ENCODE measurements at regions not wholly inside any gene's neighbourhood (a gene's known extent, or its start where the extent isn't known, plus 50 kb on each side); places are given as distances from the start of the nearest gene placed in this dataset.
A peak's percentile ranks its signal among the peaks of the same experiment; 100 is the strongest.

DNA sequence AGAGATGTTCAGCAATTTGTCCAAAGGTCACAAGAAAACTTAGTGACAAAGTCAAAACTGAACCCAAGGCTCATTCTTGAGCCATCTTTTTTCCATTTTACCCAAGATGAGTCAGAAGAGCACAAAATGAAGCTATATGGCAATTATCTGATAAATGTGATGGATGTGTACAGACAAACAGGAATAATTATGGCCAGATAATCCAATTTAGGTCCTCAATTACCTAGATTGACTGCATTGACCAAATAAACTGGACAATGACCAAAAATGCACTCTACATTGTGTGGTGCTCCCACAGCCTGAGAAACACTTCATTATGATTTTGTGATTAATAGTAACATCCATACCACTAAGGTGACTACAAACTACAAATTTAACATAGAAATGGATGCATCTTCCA, 1105.8 kb downstream of the IGSF11 start:
- no peak for DNase-seq

DNA sequence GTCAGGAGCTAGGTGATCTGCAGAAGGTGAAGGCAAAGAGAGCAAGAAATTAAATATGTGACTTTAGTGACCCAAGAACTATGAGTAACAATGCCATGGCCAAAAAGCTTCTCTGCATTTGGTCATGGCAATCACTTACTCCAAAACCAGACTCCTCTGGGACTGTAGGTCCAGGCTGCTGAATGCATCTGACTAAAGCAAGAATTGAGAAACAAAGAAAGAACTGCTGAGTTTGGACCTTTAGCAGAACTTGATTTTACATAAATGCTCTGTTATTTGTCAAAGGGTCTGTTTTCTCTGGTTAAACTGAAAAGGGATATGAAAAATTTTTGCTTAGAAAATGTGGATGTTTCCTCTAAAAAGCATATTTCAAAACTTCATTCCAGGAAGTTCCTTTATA, 1102.2 kb downstream of the IGSF11 start:
- DNase-seq, result no peak

DNA sequence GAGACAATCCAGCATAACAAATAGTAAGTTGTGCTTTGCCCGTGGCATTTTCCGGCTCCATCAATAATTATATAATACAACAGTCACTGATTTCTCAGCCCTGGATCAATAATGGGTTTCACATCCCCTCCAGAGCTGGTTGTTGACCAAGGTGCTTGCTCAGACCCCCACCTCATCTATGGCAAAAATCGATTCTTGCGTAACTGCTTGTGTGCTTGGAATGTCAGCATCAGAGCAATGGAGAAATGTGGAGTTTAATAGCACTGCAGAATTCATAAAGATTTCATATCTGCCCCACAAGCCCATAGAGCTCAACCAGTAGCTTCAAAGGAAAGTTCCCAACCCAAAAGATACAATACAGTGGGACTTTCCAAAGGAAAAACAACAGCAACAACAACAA, 1098.5 kb downstream of the IGSF11 start:
- DNase-seq, result no peak

DNA sequence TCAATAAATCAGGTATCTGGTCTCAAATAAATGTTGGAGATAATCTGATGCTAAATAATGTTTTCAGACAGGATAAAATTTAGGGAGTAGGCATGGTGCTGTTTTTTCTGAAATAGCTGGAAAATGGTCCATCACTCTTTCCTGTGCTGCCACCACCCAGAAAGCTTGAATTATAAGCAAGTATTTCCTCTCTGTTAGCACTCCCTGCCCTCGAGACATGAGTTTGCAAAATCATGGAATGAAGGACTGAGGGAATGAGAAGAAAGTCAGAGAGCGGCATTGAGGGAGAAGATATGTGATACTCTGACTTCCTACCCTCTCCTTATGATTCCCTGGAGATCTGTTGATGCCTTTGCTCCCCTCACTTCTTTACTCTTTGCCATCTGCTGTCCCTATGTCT, 1095.7 kb downstream of the IGSF11 start:
- no peak for DNase-seq

DNA sequence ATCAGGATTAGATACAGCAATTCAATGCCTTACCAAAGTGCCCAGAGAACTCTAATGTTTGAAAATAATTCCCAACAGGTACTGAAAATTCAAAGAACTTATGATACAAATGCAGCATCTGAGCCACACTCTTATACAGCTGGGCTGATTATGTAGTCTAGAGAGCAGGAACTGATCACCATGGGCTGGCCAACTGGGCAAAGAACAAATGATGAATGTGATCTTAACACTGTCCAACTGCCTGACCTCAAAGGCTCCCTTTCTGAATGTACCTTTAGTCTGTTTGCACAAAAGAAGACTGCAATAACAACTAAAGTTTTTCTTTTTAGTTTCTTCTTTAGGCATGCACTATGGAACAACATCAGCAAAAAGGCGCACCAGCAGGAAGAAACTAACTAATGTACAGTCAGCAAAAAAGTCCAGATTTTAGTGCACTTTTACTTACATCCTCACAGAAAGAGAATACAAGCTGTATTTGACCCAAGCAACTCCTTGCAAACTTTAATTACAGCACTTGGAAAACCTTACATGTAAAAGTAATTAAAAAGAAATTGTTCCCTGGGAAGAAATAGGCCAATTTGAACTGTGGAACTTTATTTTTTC, 1095.1 kb downstream of the IGSF11 start:
- DNase-seq, result no peak

DNA sequence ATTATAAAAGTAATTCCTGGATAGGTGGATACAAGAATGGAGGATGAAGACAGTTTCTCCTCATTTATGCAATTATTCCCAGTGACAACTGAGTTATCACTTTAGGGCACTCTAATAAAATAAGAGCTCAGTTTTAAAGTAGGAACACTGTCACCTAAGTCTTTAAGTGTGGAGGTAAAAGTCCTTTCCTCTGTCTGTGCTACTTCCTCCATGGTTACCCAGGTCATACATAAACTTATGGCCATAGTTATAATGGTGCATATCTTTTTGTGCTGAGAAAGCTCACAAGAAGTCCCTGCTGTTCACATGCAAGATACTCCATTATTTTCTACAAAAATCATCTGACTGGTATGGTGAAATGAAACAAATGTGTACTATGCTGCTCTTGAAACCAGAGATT, 1093.6 kb downstream of the IGSF11 start:
- DNase-seq, result no peak

DNA sequence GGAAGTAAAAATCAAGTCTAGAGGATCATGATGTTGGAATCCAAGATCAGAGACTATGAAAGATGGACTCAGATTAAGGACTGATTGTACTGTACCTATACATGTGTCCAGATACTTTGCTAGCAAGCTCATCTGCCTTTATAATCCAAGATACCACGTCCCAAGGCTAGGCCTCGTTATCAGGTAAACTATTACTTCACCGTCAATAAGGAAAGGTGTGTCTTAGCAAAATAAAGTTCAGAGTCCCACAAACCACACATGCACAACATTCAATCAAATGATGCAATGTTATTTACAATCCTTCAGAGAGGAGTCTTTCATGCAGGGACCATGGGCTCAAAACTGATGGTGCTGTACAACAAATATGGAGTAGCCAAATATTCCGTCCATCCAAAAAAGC, 1092.9 kb downstream of the IGSF11 start:
- no peak for DNase-seq

DNA sequence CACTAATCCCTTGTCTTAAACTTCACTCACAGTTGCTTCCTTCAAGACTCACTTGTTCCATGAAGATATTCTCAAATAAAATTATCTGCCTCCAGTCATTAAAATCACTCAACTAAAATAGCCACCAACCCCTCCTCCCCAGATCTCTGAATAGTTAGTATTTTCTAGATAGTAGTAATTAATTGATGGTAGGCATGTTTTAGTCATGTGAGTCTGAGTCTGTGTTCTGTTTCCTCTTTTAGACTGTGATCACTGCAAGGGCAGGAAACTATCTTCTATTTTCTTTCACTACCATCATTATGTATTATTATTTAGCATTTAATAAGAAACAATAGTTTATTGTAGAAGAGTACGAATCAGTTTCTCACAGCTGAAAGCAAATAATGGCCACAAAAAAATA, 1080.5 kb downstream of the IGSF11 start:
- DNase-seq, result no peak

DNA sequence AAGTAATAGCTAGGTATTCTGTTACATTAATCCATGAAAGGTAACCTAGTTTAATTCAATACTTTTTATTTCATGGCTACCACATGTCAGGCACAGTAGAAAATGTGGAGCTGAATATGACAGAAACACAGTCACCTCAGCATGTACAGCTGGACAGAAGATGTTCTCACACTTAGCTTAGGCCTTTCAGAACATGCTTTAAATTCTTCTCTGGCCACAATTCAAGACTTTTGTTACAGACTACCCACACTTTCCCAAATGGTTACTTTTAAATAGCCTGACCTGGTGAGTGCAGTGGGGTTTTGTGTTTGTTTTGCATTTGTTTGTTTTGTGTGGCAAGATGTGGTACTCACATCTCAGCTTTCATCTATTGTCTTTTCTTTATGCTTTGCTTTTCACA, 1079.5 kb downstream of the IGSF11 start:
- no peak for DNase-seq

DNA sequence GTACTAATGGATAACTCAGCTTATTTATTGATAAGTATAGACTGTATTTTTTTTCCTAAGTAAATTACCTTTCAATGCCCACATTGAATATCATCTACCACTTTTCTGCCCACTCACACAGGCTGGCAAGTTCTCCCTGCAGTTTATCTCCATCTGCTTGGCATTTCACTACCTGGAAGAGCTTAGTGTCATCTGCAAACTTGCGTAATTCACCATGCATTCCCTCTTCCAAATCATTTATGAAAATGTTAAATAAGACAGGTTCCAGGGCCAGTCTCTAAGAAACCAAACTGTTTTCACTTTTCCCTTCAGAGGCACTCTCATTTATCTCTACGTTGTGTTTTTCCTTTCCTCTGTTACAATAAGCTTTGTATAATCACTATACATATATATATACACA, 1076.6 kb downstream of the IGSF11 start:
- no peak for DNase-seq

DNA sequence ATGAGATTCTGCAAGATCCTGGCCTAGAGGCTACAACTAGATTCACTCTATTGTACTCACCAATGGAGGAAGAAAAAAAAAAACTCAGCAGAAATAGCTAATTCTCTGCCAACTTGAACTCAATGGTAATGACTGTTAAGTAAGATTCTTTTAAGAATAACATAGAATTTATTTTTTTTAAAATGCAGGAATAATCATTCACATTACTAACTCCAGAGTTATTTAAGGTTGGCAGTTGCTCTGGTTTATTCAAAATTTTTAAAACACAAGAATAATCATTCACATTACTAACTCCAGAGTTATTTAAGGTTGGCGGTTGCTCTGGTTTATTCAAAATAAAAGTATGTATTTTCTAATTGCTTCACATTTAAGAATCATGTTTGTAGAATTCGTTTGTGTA, 1071.9 kb downstream of the IGSF11 start:
- no peak for DNase-seq

DNA sequence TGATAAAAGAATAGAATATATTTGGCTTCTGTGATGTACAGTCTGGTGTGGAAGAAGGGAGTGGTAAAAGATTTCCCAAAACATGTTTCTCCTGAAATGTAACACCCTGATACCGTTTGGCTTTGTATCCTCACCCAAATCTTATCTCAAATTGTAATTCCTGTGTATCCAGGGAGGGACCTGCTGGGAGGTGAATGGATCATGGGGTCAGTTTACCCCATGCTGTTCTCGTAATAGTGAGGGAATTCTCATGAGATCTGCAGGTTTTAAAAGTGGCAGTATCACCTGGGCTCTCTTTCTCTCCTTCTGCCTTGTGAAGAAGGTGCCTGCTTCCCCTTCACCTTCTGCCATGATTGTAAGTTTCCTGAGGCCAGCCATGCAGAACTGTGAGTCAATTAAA, 1070.8 kb downstream of the IGSF11 start:
- no peak for DNase-seq

DNA sequence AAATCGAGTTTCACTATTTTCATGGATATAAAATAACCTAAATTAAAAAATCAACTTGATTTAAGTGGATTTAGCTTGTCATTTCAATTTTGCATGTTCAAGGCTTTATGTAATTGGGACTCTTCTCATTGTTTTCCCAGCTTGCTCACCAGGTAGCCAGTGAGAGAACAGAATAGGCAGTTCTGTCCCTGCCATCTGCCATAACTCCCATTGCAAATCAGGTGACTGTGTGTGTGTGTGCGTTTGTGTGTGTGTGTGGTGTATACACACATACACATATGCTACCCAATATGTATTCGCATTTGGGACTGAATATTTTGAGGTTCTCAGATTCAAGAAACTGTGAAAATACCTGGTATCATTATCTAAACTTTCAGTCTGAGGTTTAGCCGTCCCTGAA, 1069.8 kb downstream of the IGSF11 start:
- DNase-seq, result no peak

DNA sequence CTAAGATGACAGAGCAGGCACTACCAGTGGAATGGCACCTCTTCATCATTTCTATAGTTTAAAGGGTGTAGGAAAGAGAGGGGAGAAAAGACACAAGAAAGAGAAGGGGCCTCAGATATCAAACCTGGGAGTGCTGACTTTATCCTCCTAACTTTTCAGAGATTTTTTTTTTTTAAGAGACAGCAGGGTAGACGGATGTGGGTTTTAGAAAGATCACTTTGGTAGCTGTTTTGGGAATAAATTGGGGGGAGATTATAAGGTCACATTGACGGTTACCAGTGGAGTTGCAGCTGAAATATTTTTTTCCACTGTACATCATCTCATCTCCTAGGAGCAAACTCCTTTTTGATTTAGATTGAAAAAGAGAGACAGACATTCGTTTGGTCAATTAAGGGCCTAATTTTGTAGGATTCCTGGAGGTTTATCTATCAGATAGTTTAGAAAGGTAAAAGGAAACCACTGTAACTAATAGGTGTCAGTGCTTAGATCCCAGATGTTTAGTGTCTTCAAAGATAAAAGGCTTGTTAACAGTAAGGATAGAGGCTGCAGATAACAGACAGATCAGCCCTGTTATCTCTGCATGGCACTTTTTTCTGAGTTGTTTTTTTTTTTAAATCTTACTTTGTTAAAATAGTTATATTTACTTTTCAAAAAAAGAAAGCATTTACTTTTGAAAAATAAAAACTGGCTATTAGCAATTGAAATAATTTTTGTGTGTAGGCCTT, 1057.0 kb downstream of the IGSF11 start:
- DNase-seq, result no peak

DNA sequence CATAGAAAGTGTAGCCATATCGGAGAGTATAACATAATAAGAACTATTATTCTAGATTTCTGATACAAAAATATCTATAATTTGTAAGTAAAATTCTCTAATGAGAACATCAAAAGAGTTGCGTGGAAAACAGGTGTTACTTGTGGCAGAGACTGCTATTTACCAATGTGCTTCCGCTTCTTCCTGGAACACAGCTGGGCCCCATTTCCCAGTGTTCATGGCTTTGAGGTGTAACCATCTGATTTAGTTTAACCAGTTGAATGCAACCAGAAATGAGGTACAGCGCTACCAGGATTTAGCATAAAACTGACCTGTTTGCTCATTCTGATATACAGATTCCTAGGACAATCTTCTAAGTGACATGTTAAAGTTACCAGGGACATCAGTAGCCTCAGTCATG, 1055.2 kb downstream of the IGSF11 start:
- DNase-seq, result no peak

DNA sequence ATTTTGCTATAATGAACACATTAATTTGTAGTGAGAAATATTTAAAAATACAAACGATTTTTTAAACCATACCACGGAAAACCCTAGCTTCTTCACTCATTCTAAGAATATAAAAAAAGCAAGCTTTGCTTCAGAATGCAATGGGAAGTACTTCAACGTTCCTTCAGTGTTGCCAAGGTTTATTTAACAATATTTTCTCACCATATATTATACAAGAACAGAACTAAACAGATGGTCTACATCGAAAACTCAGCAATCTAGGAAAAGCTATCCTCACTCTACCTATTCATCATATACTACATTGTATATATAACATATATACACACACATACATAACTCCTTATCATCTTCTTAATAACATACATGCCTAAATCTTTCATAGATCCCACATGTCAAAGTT, 1047.4 kb downstream of the IGSF11 start:
- no peak for DNase-seq

DNA sequence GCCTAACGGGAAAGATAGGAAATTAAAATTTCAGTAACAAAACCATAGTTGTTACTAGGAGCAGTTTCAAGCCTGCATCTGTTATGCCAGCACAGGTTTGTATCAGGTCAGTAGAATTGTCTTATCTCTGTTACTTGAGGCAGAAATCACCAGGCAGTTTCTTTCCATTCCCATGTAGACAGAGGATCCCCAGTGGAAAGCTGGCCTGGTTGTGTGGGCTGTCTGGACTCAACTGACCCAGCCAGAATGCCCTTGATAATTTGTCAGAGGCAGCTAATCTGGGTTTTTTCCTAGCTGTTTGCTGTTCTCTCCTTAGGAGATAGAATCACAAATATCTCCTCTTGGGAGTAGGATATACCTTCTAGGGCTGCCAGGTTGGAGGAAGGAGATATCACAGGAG, 1044.7 kb downstream of the IGSF11 start:
- DNase-seq, result no peak

DNA sequence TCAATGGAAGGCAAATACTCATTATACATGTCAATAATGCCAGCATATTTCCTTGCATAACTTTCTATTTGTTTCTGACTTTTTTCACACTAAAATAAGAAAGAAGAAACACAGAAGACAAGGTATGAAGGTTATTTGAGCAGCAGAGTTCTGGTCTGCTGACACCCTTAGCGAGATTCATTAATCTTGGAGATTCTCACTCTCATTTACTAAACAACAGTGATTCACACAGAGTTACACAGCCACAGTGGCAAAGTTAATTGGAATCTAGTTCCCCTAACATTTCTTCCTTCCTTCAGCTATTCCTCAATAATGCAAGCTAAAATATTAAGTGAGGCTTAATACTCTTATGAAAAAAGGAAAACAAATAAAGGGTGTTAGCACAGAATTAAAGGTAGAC, 1044.0 kb downstream of the IGSF11 start:
- no peak for DNase-seq

DNA sequence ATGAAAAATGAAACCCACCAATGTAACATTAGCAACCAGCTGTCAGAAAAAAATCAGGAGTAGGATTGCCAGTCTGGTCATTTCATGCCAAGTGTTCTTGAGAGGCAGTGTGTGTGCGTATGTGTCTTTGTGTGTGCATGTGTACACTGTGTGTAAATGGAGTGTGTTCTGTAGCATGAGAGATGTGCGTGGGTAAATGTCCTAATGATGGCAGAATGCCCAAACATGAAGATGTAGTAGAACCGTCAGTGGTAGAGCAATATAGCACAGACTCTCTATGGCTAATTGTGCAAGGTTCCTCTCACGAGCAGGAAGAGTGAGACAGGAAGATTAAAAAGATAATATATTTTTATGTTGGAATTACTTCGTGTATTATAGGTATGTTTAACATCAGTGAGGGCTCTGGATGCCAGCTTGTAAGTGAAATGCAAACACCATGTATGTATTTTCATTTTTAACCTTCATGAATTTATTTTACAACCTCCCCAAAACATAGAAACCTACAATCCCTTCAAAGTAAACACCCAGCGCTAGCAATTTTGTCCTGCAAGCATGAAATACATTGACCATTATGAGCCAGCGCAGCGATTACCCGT, 1038.7 kb downstream of the IGSF11 start:
- no peak for DNase-seq

DNA sequence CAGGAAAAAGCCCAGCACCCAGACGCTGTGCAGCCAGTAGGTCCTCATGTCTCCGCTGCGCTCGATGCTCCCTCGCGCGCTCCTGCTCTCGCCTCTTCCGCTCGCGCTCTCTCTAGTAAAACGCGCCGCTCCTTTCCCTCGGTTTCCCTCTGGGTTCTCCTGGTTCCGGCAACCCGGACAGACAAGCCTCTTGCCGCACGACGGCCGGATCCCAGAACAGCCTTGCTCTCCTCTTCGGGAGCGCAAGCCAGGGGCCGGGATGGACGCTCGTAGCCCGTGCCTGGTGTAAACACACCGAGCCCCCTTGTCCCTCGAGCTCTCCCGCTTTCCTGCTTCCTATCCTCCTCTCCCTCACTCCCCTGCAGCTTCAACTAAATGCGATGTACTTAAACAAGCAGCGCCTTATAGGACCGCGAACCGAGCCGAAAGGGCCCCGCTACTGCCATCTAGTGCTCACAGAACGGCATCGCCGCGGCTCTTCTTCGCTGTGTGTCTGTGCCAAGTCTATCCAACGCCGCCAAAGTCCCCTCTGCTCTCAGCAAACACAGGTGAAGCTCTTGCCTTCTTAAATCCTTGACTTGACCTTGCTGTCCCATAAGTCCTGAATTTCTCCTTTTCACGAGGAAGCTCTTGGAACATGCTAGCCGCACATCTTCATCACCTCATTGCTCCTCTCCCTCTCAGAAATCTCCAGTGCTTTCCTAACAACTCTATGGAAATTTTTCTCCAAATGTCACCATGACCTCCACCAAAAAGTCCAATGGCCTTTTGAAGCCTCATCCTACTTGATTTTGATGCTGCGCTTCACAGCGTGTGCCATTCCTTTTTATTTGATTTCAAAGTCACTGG, 1037.2 kb downstream of the IGSF11 start:
- peak; percentile 40 for DNase-seq

DNA sequence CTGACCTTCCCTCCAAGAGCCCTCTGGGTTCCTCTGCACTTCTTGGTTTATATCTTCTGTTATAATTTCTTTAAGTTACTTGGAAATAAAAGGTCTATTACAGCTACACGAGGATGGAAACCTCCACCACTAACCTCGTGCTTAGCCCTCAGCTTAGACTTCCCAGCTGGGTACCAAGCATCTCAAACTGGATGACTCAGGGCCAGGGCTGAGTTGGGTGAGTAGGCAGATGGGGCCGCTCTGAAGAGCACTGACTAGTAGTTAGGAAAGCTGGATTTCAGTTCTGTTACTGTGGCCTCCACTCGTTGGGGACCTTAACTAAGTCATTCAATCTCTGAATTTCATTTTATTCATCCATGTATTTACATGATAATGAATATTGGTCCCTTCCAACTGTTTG, 1036.6 kb downstream of the IGSF11 start:
- DNase-seq, result no peak

DNA sequence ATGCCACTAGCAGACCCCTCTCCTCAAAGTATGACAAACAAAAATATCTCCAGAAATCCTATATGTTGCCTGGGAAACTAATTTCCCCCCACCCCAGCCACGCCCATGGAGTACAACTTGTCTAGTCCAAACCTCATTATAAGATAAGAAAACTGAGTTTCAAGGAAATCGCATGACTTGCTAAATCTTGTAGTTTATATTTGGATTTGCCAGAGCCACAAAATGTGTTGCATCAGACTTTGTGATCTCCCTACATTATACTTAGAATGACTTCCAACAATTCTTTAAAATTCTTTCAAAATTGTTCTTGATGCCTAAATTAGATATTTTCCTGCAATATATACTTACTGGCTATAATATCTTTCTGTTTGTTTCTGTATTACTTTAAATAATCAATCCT, 1034.4 kb downstream of the IGSF11 start:
- DNase-seq, result no peak

DNA sequence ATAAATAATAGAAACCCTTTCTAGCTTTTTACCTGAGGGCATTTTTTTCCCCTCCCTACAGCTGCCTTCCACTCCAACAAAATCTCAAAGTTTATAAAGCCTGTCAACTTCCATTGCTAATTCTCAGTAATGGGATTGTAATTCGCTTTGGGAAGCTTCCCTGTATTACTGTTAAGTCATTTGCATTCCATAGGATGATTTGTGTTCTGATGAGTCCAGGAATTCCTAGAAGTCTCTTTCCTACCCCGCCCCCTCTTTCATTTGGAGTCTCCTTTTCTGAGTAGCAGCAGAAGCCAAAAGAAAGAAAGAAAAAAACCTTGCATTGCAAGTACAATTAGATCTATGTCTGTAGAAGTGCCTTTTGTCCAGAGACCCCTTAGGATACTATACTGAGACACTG, 1033.3 kb downstream of the IGSF11 start:
- no peak for DNase-seq

DNA sequence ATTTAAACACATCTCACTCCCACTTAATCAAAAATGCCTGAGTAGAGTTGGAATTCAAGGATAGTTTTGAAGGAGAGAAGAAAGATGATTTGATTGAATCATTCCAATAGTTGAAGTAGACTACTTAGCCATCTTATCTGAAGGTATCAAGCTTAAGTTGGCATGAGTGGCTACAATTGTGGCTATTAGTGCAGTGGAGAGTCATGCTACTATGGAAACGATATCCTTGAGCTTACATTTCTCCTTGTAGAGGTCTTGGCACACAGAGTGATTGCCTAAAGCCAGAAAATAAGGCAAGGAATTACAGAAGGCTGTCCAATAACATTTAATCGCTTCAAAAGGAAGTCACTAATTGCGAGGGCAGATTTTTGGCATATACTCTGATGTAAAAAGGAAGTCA, 1022.7 kb downstream of the IGSF11 start:
- DNase-seq, result no peak

Measured in KG1 (cell line).